HEK293T (cell line): ENCODE measurements at regions not wholly inside any gene's neighbourhood (a gene's known extent, or its start where the extent isn't known, plus 50 kb on each side); places are given as distances from the start of the nearest gene placed in this dataset.

Experiments
- CTCF ChIA-PET: fragments of 350-600 bp; formaldehyde crosslinking; extraction: SDS; loops from one replicate; lab custom pipeline; 2021; ENCODE audit warnings: antibody characterized with exemption, inconsistent platforms; lab: Yijun Ruan, JAX
- POLR2A ChIA-PET: fragments of 350-600 bp; formaldehyde crosslinking; extraction: SDS; loops from one replicate; lab custom pipeline; 2020; ENCODE audit warnings: antibody characterized with exemption, inconsistent platforms; lab: Yijun Ruan, JAX
- DNase-seq: peaks from one replicate; pipeline ENCODE4 v3.0.0; 2012; ENCODE audit warnings: mixed read lengths; ENCODE audit errors: extremely low spot score
- ARNT ChIP-seq: fragments of 450-650 bp; IDR thresholded peaks from 2 replicates; pipeline ENCODE4 v1.6.1; 2017; ENCODE audit warnings: mild to moderate bottlenecking
- BHLHE40 ChIP-seq: fragments of 450-650 bp; IDR thresholded peaks from 2 replicates; pipeline ENCODE4 v1.6.1; 2016; ENCODE audit warnings: mild to moderate bottlenecking, moderate library complexity, borderline replicate concordance
- CTBP1 ChIP-seq: fragments of 450-650 bp; IDR thresholded peaks from 2 replicates; pipeline ENCODE4 v1.6.1; 2016; ENCODE audit warnings: borderline replicate concordance
- ELF4 ChIP-seq: fragments of 450-650 bp; IDR thresholded peaks from 2 replicates; pipeline ENCODE4 v1.6.1; 2017; ENCODE audit warnings: antibody characterized with exemption
- FOXA1 ChIP-seq: fragments of 450-650 bp; IDR thresholded peaks from 2 replicates; pipeline ENCODE4 v1.6.1; 2016; ENCODE audit warnings: mild to moderate bottlenecking
- FOXK2 ChIP-seq: fragments of 450-650 bp; IDR thresholded peaks from 2 replicates; pipeline ENCODE4 v1.6.1; 2016; ENCODE audit warnings: mild to moderate bottlenecking
- FOXM1 ChIP-seq: fragments of 450-650 bp; IDR thresholded peaks from 2 replicates; pipeline ENCODE4 v1.6.1; 2017; ENCODE audit warnings: mild to moderate bottlenecking, borderline replicate concordance
- HDGF ChIP-seq: fragments of 450-650 bp; IDR thresholded peaks from 2 replicates; pipeline ENCODE4 v1.6.1; 2017; ENCODE audit warnings: antibody characterized with exemption, borderline replicate concordance
- L3MBTL2 ChIP-seq: fragments of 450-650 bp; conservative IDR thresholded peaks from 2 replicates; pipeline ENCODE4 v1.6.1; 2016; ENCODE audit warnings: mild to moderate bottlenecking
- LEF1 ChIP-seq: fragments of 450-650 bp; IDR thresholded peaks from 2 replicates; pipeline ENCODE4 v1.6.1; 2017; ENCODE audit warnings: mild to moderate bottlenecking, borderline replicate concordance
- NFRKB ChIP-seq: fragments of 450-650 bp; IDR thresholded peaks from 2 replicates; pipeline ENCODE4 v1.6.1; 2016; ENCODE audit warnings: mild to moderate bottlenecking, moderate library complexity
- PKNOX1 ChIP-seq: fragments of 450-650 bp; IDR thresholded peaks from 2 replicates; pipeline ENCODE4 v1.6.1; 2016
- SP1 ChIP-seq: fragments of 450-650 bp; IDR thresholded peaks from 2 replicates; pipeline ENCODE4 v1.6.1; 2017
- SUZ12 ChIP-seq: fragments of 450-650 bp; IDR thresholded peaks from 2 replicates; pipeline ENCODE4 v1.6.1; 2016; ENCODE audit warnings: mild to moderate bottlenecking
- TARDBP ChIP-seq: fragments of 450-650 bp; IDR thresholded peaks from 2 replicates; pipeline ENCODE4 v1.6.1; 2016
- ZNF384 ChIP-seq: fragments of 450-650 bp; IDR thresholded peaks from 2 replicates; pipeline ENCODE4 v1.6.1; 2016

- TF ChIP-seq SP1 = no peak
- no peak for TF ChIP-seq ELF4
- no peak for TF ChIP-seq PKNOX1
- no peak for TF ChIP-seq SUZ12
- no peak for TF ChIP-seq BHLHE40
- TF ChIP-seq FOXK2 = no peak
- no peak for TF ChIP-seq FOXA1
- TF ChIP-seq FOXM1 = no peak
- ChIA-PET POLR2A (no interaction called here), CTCF (no interaction called here)
- DNase-seq = no peak
Observed at GRCh38 chr20:22213271-22213670, 371.1 kb downstream of the FOXA2 start.

GRCh38 chr20:22207280-22207679 is 377.1 kb downstream of the FOXA2 start:
- ChIA-PET CTCF (no interaction called here), POLR2A (no interaction called here)
- TF ChIP-seq L3MBTL2 (no peak), PKNOX1 (no peak), SUZ12 (no peak), ELF4 (no peak), TARDBP (no peak), ZNF384 (no peak), BHLHE40 (no peak), LEF1 (no peak), NFRKB (no peak), ARNT (no peak), FOXA1 (no peak), FOXM1 (no peak), SP1 (no peak), CTBP1 (no peak), HDGF (no peak), FOXK2 (no peak)
- no peak for DNase-seq

- ChIA-PET POLR2A (no interaction called here), CTCF (interaction anchor here (0.7 kb wide), 1 partner anchor 41 kb away, joined by 3 read pairs; no protein-coding TSS in a partner anchor)
- no peak for DNase-seq
- TF ChIP-seq NFRKB (no peak), L3MBTL2 (no peak), FOXM1 (no peak), TARDBP (no peak), SP1 (no peak), PKNOX1 (no peak), ARNT (no peak), BHLHE40 (no peak), FOXA1 (no peak), ZNF384 (no peak), LEF1 (no peak), ELF4 (no peak), HDGF (no peak), CTBP1 (no peak)
Observed at GRCh38 chr20:22204801-22205200, 379.6 kb downstream of the FOXA2 start.

- TF ChIP-seq LEF1 (no peak), HDGF (no peak), ARNT (no peak), BHLHE40 (no peak), SP1 (no peak), L3MBTL2 (no peak), FOXM1 (no peak), PKNOX1 (no peak), NFRKB (no peak)
- ChIA-PET POLR2A (no interaction called here), CTCF (no interaction called here)
- DNase-seq = no peak
Observed at GRCh38 chr20:22182148-22182547, 402.2 kb downstream of the FOXA2 start.

- CTCF ChIA-PET = interaction anchor here (0.9 kb wide), 1 partner anchor 19 kb away, joined by 3 read pairs; no protein-coding TSS in a partner anchor
- POLR2A ChIA-PET = no interaction called here
- peak; percentile 17 for DNase-seq
- TF ChIP-seq FOXM1 (no peak), CTBP1 (no peak), HDGF (no peak), SP1 (no peak), LEF1 (no peak), FOXA1 (no peak), ELF4 (no peak), PKNOX1 (no peak)
Observed at GRCh38 chr20:22180244-22180643, 404.1 kb downstream of the FOXA2 start.

- TF ChIP-seq NFRKB (no peak), SP1 (no peak), SUZ12 (no peak), FOXM1 (no peak), HDGF (no peak), PKNOX1 (no peak), L3MBTL2 (no peak), ZNF384 (no peak), TARDBP (no peak)
- CTCF ChIA-PET = no interaction called here
- DNase-seq = no peak
- POLR2A ChIA-PET = no interaction called here
Observed at GRCh38 chr20:22160101-22160652, 424.2 kb downstream of the FOXA2 start.
